ENCODE measurements at regions not wholly inside any gene's neighbourhood (a gene's known extent, or its start where the extent isn't known, plus 50 kb on each side); places are given as distances from the start of the nearest gene placed in this dataset.

DNA sequence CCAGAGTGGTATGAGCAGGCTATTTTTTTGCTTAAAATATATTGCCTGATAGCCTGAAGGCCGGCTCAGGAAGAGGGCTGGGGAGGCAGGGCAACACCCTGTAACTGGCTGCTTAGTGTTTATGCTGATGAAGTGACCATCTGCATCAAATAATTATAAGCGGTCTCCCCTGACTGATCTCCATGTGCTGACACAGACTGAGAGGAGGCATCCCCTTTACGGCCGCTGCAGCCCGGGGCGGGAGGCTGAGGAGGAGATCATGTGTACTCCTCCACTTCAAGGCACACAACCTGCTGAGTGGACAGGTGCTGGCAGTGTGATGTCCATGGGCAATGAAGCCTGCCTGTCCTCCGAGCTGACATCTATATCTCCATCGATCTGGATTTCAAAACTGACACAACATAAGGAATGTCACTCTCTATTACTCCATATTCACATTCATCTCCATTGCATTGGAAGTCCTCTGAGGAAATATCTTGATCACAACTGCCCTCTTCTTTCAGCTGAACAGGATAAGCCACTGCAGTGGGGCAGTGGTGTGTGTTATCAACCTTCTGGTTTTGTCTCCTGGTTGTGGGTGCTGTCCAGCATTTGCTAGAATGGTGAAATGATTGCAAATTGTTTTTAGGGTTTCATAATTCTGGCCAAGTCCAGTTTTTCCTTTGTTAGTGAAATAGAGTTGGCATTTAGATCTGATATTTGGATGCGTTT is 143.5 kb downstream of the AQP4 start:
- Mint-ChIP-seq H3K27ac (ENCODE audit: unreplicated experiment) (no peak overlapping the region), H3K4me1 (ENCODE audit: low read depth, unreplicated experiment) (no peaks in the 10 kb centered on the region), H3K36me3 (ENCODE audit: insufficient read depth, unreplicated experiment) (no peaks in the 10 kb centered on the region), H3K27me3 (ENCODE audit: unreplicated experiment) (no peaks in the 10 kb centered on the region), H3K9me3 (ENCODE audit: low read depth, unreplicated experiment) (no peaks in the 10 kb centered on the region), H3K4me3 (ENCODE audit: low read depth, unreplicated experiment) (no peak overlapping the region)
- TF ChIP-seq, protein P1, sequence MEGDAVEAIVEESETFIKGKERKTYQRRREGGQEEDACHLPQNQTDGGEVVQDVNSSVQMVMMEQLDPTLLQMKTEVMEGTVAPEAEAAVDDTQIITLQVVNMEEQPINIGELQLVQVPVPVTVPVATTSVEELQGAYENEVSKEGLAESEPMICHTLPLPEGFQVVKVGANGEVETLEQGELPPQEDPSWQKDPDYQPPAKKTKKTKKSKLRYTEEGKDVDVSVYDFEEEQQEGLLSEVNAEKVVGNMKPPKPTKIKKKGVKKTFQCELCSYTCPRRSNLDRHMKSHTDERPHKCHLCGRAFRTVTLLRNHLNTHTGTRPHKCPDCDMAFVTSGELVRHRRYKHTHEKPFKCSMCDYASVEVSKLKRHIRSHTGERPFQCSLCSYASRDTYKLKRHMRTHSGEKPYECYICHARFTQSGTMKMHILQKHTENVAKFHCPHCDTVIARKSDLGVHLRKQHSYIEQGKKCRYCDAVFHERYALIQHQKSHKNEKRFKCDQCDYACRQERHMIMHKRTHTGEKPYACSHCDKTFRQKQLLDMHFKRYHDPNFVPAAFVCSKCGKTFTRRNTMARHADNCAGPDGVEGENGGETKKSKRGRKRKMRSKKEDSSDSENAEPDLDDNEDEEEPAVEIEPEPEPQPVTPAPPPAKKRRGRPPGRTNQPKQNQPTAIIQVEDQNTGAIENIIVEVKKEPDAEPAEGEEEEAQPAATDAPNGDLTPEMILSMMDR (IDR thresholded peaks at IDR 0.05; ENCODE audit: unreplicated experiment) = no peak
- no TSS peak for BruUV-seq (replicated peaks)
- intact Hi-C loops (cut with micrococcal nuclease; ENCODE audit: unreplicated experiment) = no loop called here
- no peak for DNase-seq
- CTCF ChIA-PET = no interaction called here

DNA sequence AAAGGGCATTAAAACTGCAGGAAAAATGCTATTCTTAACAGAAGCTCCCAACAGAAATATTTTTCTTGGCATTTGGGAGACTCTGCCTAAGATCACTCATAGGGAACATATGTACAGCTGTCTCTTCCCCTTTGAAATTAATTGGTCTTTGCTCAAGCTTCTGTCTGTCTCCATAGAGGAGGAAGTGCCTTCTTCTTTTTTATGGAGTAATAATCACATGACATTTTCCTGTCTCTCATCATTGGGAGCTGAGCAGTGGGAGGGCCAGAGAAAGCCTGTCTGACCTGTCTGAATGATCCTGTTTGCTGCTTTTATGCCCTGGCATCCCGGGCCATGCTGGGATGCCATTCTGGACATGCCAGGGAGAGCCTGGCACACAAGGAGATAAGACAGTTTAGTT is 145.6 kb downstream of the AQP4 start:
- intact Hi-C loops (cut with micrococcal nuclease; ENCODE audit: unreplicated experiment) = no loop called here
- TF ChIP-seq, protein P1 (IDR thresholded peaks at IDR 0.05; ENCODE audit: unreplicated experiment) = no peak
- Mint-ChIP-seq H3K27me3 (ENCODE audit: unreplicated experiment) (peaks cover 12% of the 10 kb centered on the region), H3K4me3 (ENCODE audit: low read depth, unreplicated experiment) (no peak overlapping the region), H3K27ac (ENCODE audit: unreplicated experiment) (no peak overlapping the region), H3K36me3 (ENCODE audit: insufficient read depth, unreplicated experiment) (no peaks in the 10 kb centered on the region), H3K4me1 (ENCODE audit: low read depth, unreplicated experiment) (no peaks in the 10 kb centered on the region), H3K9me3 (ENCODE audit: low read depth, unreplicated experiment) (no peaks in the 10 kb centered on the region)
- CTCF ChIA-PET = no interaction called here
- no peak for DNase-seq
- BruUV-seq (replicated peaks) = no TSS peak

DNA sequence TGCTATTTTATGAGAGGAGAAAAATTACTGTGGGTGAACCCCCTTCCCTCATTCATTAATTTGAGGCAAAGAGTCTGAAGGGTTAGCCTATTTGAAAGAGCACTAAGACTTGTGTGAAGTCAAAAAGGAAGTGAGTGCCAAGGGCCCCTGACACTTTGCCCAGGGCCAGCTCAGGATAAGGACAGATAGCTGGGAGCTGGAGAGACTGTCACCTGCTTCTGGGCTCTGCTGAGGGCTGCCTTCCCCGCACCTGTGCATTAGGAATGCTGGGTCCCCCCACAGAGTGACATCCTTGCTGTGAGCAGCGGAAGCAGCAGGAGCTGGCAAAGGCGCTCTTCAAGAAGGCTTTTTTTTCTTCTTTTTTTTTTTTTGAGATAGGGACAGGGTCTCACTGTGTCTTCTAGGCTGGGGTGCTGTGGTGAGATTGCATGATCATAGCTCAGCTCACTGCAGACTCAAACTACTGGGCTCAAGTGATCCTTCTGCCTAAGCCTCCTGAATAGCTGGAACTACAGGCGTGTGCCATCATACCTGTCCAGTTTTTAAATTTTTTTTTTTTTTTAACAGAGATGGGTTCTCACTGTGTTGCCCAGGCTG is 148.3 kb downstream of the AQP4 start:
- Mint-ChIP-seq H3K27me3 (ENCODE audit: unreplicated experiment) (peaks cover 25% of the 10 kb centered on the region), H3K4me3 (ENCODE audit: low read depth, unreplicated experiment) (no peak overlapping the region), H3K4me1 (ENCODE audit: low read depth, unreplicated experiment) (no peaks in the 10 kb centered on the region), H3K9me3 (ENCODE audit: low read depth, unreplicated experiment) (no peaks in the 10 kb centered on the region), H3K27ac (ENCODE audit: unreplicated experiment) (no peak overlapping the region), H3K36me3 (ENCODE audit: insufficient read depth, unreplicated experiment) (no peaks in the 10 kb centered on the region)
- TF ChIP-seq, protein P1 (IDR thresholded peaks at IDR 0.05; ENCODE audit: unreplicated experiment) = no peak
- no TSS peak for BruUV-seq (replicated peaks)
- intact Hi-C loops (cut with micrococcal nuclease; ENCODE audit: unreplicated experiment) = no loop called here
- DNase-seq = no peak
- CTCF ChIA-PET = interaction anchor here (0.7 to 0.8 kb wide), 2 partner anchors 9 to 317 kb away, joined by 3 read pairs; no protein-coding TSS in a partner anchor

DNA sequence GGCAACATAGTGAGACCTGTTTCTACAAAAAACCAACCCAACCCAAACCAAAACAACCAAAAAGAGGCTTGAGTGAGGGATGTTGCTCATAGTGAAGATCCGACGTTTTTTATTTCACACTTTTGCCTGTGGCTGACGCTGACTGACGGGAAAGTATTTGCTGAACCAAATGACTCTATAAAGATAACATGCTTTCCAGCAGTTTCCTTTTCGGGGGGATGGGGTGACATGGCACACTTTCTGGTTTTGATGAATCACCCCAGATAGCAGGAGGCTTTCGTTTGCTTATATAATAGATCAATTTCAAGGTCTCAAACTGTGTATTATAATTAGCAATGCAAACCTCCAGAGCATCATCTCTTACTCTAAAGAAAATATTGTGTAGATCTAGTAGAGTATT is 150.8 kb downstream of the AQP4 start:
- intact Hi-C loops (cut with micrococcal nuclease; ENCODE audit: unreplicated experiment) = no loop called here
- no peak overlapping the region for H3K4me3 Mint-ChIP-seq (ENCODE audit: low read depth, unreplicated experiment)
- BruUV-seq (replicated peaks) = no TSS peak
- H3K27me3 Mint-ChIP-seq (ENCODE audit: unreplicated experiment) = peaks cover 25% of the 10 kb centered on the region
- no peaks in the 10 kb centered on the region for H3K9me3 Mint-ChIP-seq (ENCODE audit: low read depth, unreplicated experiment)
- CTCF ChIA-PET = interaction anchor here (0.7 kb wide), 1 partner anchor 27 kb away, joined by 4 read pairs; no protein-coding TSS in a partner anchor
- TF ChIP-seq, protein P1 (IDR thresholded peaks at IDR 0.05; ENCODE audit: unreplicated experiment) = no peak
- DNase-seq = no peak
- no peak overlapping the region for H3K27ac Mint-ChIP-seq (ENCODE audit: unreplicated experiment)
- H3K4me1 Mint-ChIP-seq (ENCODE audit: low read depth, unreplicated experiment) = no peaks in the 10 kb centered on the region
- H3K36me3 Mint-ChIP-seq (ENCODE audit: insufficient read depth, unreplicated experiment) = no peaks in the 10 kb centered on the region
